ENCODE measurements at regions not wholly inside any gene's neighbourhood (a gene's known extent, or its start where the extent isn't known, plus 50 kb on each side); places are given as distances from the start of the nearest gene placed in this dataset.
"Not testable (repeated sequence)": the region's sequence is repeated elsewhere in the genome, so short reads cannot be mapped to it uniquely, and the experiment has no call there.

- TF ChIP-seq CTCF, POLR2A (IDR thresholded peaks at IDR 0.05): not testable (repeated sequence)
These were observed 955.9 kb downstream of the SPATA31A6 start for GRCh38 chr9:43139349-43139748.
